H1 (cell line): ENCODE measurements at regions not wholly inside any gene's neighbourhood (a gene's known extent, or its start where the extent isn't known, plus 50 kb on each side); places are given as distances from the start of the nearest gene placed in this dataset.

Experiments
- CTCF ChIA-PET: fragments of 300-600 bp; sonication (Branson Sonifier 250); formaldehyde crosslinking; loops from one replicate; lab custom pipeline; 2021; ENCODE audit not compliant: partially characterized antibody; lab: Charles Lee
- POLR2A ChIA-PET: fragments of 300-600 bp; sonication (Branson Sonifier 250); formaldehyde crosslinking; loops from one replicate; lab custom pipeline; 2021; ENCODE audit warnings: inconsistent platforms; ENCODE audit not compliant: partially characterized antibody; lab: Charles Lee
- DNase-seq, 2 experiments: peaks; one replicate each; pipeline versions ENCODE4 v3.0.0 to v3.0.0-alpha.2; 2010 to 2022; ENCODE audit warnings: low spot score in 2 of 2, low read depth in 1 of 2, mixed read lengths in 1 of 2
- FAIRE-seq: peaks from 2 replicates; lab custom pipeline; 2011; peaks lifted over from hg19 to GRCh38; lab: Jason Lieb, UNC
- H2AFZ ChIP-seq: 2 replicates; pipeline ENCODE4 v1.8.1; 2012; ENCODE audit warnings: low read length, inconsistent platforms
- H2AK5ac ChIP-seq: 2 replicates; pipeline ENCODE4 v1.6.1; 2013; ENCODE audit warnings: low read depth, low read length
- H2BK120ac ChIP-seq: replicated peaks from 2 replicates; pipeline ENCODE3; 2013; ENCODE audit warnings: low read depth, low read length, inconsistent platforms
- H2BK12ac ChIP-seq: 2 replicates; pipeline ENCODE4 v1.6.1; 2013; ENCODE audit warnings: low read depth, low read length
- H2BK15ac ChIP-seq: 2 replicates; pipeline ENCODE4 v1.6.1; 2013; ENCODE audit warnings: low read length
- H2BK20ac ChIP-seq: 2 replicates; pipeline ENCODE4 v1.6.1; 2013; ENCODE audit warnings: low read length
- H2BK5ac ChIP-seq: 2 replicates; pipeline ENCODE4 v1.6.1; 2013; ENCODE audit warnings: low read depth, low read length
- H3K14ac ChIP-seq: 2 replicates; pipeline ENCODE4 v1.6.1; 2013; ENCODE audit warnings: inconsistent platforms; ENCODE audit not compliant: insufficient read length
- H3K18ac ChIP-seq: 2 replicates; pipeline ENCODE4 v1.6.1; 2013; ENCODE audit warnings: low read length; ENCODE audit errors: extremely low read depth
- H3K23ac ChIP-seq: 2 replicates; pipeline ENCODE4 v1.6.1; 2013; ENCODE audit warnings: inconsistent platforms; ENCODE audit not compliant: insufficient read length
- H3K23me2 ChIP-seq: 2 replicates; pipeline ENCODE4 v1.6.1; 2013; ENCODE audit warnings: low read depth, low read length
- H3K27ac ChIP-seq: 2 replicates; pipeline ENCODE4 v1.6.1; 2011; ENCODE audit warnings: low read depth, low read length, inconsistent platforms
- H3K27me3 ChIP-seq, 4 experiments: replicated peaks in 1 of 4; 1 replicate in 1 of 4; 2 replicates in 3 of 4; pipeline versions ENCODE4 v1.6.1 to v1.8.1; 2011 to 2013; ENCODE audit warnings: low read length in 3 of 4, mild to moderate bottlenecking in 3 of 4, inconsistent platforms in 2 of 4, mixed read lengths in 2 of 4, moderate library complexity in 1 of 4; ENCODE audit not compliant: control insufficient read depth in 3 of 4, insufficient read depth in 3 of 4; ENCODE audit errors: extremely low read depth in 1 of 4
- H3K36me3 ChIP-seq, 4 experiments: 2 replicates each; pipeline versions ENCODE4 v1.6.1 to v1.8.1; 2011 to 2013; ENCODE audit warnings: mild to moderate bottlenecking in 4 of 4, low read length in 3 of 4, moderate library complexity in 2 of 4, control low read depth in 1 of 4, inconsistent platforms in 1 of 4; ENCODE audit not compliant: insufficient read depth in 4 of 4, control insufficient read depth in 2 of 4
- H3K4ac ChIP-seq: replicated peaks from 2 replicates; pipeline ENCODE3; 2013; ENCODE audit warnings: low read length, low read depth, mixed read lengths, inconsistent platforms; ENCODE audit not compliant: insufficient read length
- H3K4me1 ChIP-seq, 4 experiments: replicated peaks in 1 of 4; 1 replicate in 1 of 4; 2 replicates in 3 of 4; pipeline versions ENCODE4 v1.6.1 to v1.8.1; 2011 to 2013; ENCODE audit warnings: low read length in 3 of 4, inconsistent platforms in 2 of 4, mixed read lengths in 1 of 4; ENCODE audit not compliant: insufficient read depth in 4 of 4, control insufficient read depth in 3 of 4
- H3K4me2 ChIP-seq, 2 experiments: 2 replicates each; pipeline versions ENCODE4 v1.6.1 to v1.8.1; 2011 to 2013; ENCODE audit warnings: low read depth in 2 of 2, low read length in 2 of 2, control low read depth in 1 of 2, inconsistent platforms in 1 of 2, mild to moderate bottlenecking in 1 of 2; ENCODE audit not compliant: insufficient read depth in 1 of 2
- H3K4me3 ChIP-seq, 4 experiments: fragments of 200-600, 300-600 bp in 1 of 4; sonication (generic), shearing (Covaris generic), sonication (Bioruptor Twin) in 1 of 4; 2 replicates each; pipeline versions ENCODE4 v1.5.1 to v1.8.1; 2011 to 2016; ENCODE audit warnings: low read length in 4 of 4, low read depth in 3 of 4, control low read depth in 2 of 4, inconsistent platforms in 2 of 4, mild to moderate bottlenecking in 2 of 4, mixed read lengths in 1 of 4, moderate library complexity in 1 of 4; ENCODE audit not compliant: insufficient read depth in 2 of 4; ENCODE audit errors: extremely low read depth in 1 of 4
- H3K56ac ChIP-seq: replicated peaks from 2 replicates; pipeline ENCODE3; 2013; ENCODE audit warnings: low read depth, mild to moderate bottlenecking, mixed read lengths, low read length, inconsistent platforms; ENCODE audit not compliant: insufficient read length
- H3K79me1 ChIP-seq: 2 replicates; pipeline ENCODE4 v1.6.1; 2013; ENCODE audit warnings: low read depth, low read length, control low read depth
- H3K79me2 ChIP-seq, 2 experiments: 2 replicates each; pipeline versions ENCODE4 v1.6.1 to v1.8.1; 2012 to 2013; ENCODE audit warnings: low read length in 2 of 2, mild to moderate bottlenecking in 2 of 2, inconsistent platforms in 1 of 2; ENCODE audit not compliant: insufficient read depth in 2 of 2, control insufficient read depth in 1 of 2
- H3K9ac ChIP-seq, 4 experiments: replicated peaks in 1 of 4; 1 replicate in 1 of 4; 2 replicates in 3 of 4; pipeline versions ENCODE4 v1.6.1 to v1.8.1; 2011 to 2013; ENCODE audit warnings: low read depth in 3 of 4, low read length in 3 of 4, control low read depth in 2 of 4, mild to moderate bottlenecking in 2 of 4, moderate library complexity in 2 of 4, inconsistent platforms in 1 of 4; ENCODE audit errors: extremely low read depth in 1 of 4
- H3K9me3 ChIP-seq, 2 experiments: 2 replicates each; pipeline versions ENCODE4 v1.6.1 to v1.8.1; 2012 to 2013; ENCODE audit warnings: mild to moderate bottlenecking in 2 of 2, moderate library complexity in 2 of 2, control low read depth in 1 of 2, inconsistent platforms in 1 of 2, low read depth in 1 of 2, low read length in 1 of 2, mixed read lengths in 1 of 2; ENCODE audit not compliant: insufficient read depth in 2 of 2
- H4K20me1 ChIP-seq, 2 experiments: replicated peaks in 1 of 2; 2 replicates each; pipeline versions ENCODE3 to v1.8.1; 2011 to 2013; ENCODE audit warnings: inconsistent platforms in 2 of 2, low read length in 2 of 2, mild to moderate bottlenecking in 1 of 2; ENCODE audit not compliant: insufficient read depth in 2 of 2, control insufficient read depth in 1 of 2
- H4K5ac ChIP-seq: 2 replicates; pipeline ENCODE4 v1.6.1; 2013; ENCODE audit warnings: low read length, low read depth, mixed read lengths, inconsistent platforms; ENCODE audit not compliant: insufficient read length
- H4K8ac ChIP-seq: 2 replicates; pipeline ENCODE4 v1.8.0; 2013; ENCODE audit warnings: mild to moderate bottlenecking, moderate library complexity, low read length, inconsistent platforms; ENCODE audit not compliant: insufficient read depth; ENCODE audit errors: extremely low read depth
- H4K91ac ChIP-seq: replicated peaks from 2 replicates; pipeline ENCODE3; 2013; ENCODE audit warnings: low read length, mixed read lengths, inconsistent platforms; ENCODE audit not compliant: insufficient read length
- CBX5 ChIP-seq: fragments of 300-800, 300-1000 bp; sonication (generic); IDR thresholded peaks from 2 replicates; pipeline ENCODE4 v1.7.1; 2016; ENCODE audit warnings: antibody characterized with exemption, low read length, low read depth
- CHD1 ChIP-seq: IDR thresholded peaks from 2 replicates; pipeline ENCODE4 v1.6.1; 2012; ENCODE audit warnings: low read depth, low read length, improper control_type of control experiment
- EP300 ChIP-seq, 2 experiments: IDR thresholded peaks; 1 replicate in 1 of 2; 2 replicates in 1 of 2; pipeline ENCODE4 v1.6.1; 2011 to 2012; ENCODE audit warnings: low read depth in 2 of 2, low read length in 2 of 2, mild to moderate bottlenecking in 2 of 2, borderline replicate concordance in 1 of 2, inconsistent platforms in 1 of 2, moderate library complexity in 1 of 2
- EZH2 ChIP-seq: fragments of 200-600 bp; sonication (generic); IDR thresholded peaks from 2 replicates; pipeline ENCODE4 v1.7.1; 2012; ENCODE audit warnings: low read depth, mild to moderate bottlenecking, moderate library complexity, low read length, inconsistent platforms; ENCODE audit not compliant: severe bottlenecking
- SP1 ChIP-seq: IDR thresholded peaks from 2 replicates; pipeline ENCODE4 v1.6.1; 2011; ENCODE audit warnings: low read depth, low read length
- TCF12 ChIP-seq: IDR thresholded peaks from 2 replicates; pipeline ENCODE4 v1.6.1; 2011; ENCODE audit warnings: low read depth, mild to moderate bottlenecking, low read length
- YY1 ChIP-seq: IDR thresholded peaks from 2 replicates; pipeline ENCODE4 v1.6.1; 2011; ENCODE audit warnings: low read depth, mild to moderate bottlenecking, low read length
- WGBS, 2 experiments: shearing (Covaris generic) in 1 of 2; methylation state at CpG; one replicate each; pipeline versions ENCODE4 v1.1.6 to v1.1.7; 2013 to 2015; ENCODE audit warnings: low lambda C conversion rate in 2 of 2, mixed read lengths in 2 of 2, inconsistent platforms in 1 of 2, low coverage in 1 of 2, missing lambda C conversion rate in 1 of 2; ENCODE audit not compliant: insufficient replicate concordance in 2 of 2, insufficient coverage in 1 of 2, insufficient read length in 1 of 2; ENCODE audit errors: extremely low coverage in 1 of 2, missing lambda C conversion rate in 1 of 2; 5-methylcytosine and 5-hydroxymethylcytosine counted together

DNA sequence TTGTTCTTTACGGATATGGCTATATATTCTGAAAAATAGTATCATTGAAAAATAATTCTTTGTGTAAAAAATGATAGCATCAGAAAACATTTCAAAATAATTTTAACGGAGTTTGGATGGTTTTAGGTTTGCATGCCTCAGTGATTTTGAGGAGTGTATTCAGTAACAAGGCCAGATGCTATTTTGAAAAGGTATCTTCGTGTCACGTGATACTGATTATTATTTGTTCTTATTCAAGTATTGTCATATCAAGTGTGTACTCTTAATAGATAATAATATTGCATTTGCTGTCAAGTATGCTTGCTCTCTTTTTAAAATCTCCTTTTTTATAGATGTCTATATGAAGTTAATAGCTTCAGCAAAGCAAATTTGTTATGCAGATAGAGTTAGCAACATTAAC lies 313.1 kb upstream of the PTPRD start:
- Histone ChIP-seq H2BK12ac (no peak overlapping the region), H2AFZ (no peak overlapping the region), H2BK20ac (no peak overlapping the region), H4K20me1 (no peaks in the 10 kb centered on the region), H2AK5ac (no peak overlapping the region), H3K36me3 (no peaks in the 10 kb centered on the region), H3K9ac (no peak overlapping the region), H4K5ac (no peak overlapping the region), H3K79me1 (no peaks in the 10 kb centered on the region), H3K9me3 (no peaks in the 10 kb centered on the region), H3K4me2 (no peak overlapping the region), H3K18ac (no peak overlapping the region), H2BK15ac (no peak overlapping the region), H4K91ac (no peak overlapping the region), H3K4ac (no peak overlapping the region), H3K14ac (no peak overlapping the region), H3K27me3 (no peaks in the 10 kb centered on the region), H4K8ac (no peak overlapping the region), H3K79me2 (no peaks in the 10 kb centered on the region), H3K4me3 (no peak overlapping the region), H3K23me2 (no peaks in the 10 kb centered on the region), H3K4me1 (peaks cover 0 to 8% (median 0%) of the 10 kb centered on the region in 4 experiments; a peak in 1 of 7 replicates), H3K56ac (no peak overlapping the region), H3K23ac (no peak overlapping the region), H2BK120ac (no peak overlapping the region), H3K27ac (no peak overlapping the region), H2BK5ac (no peak overlapping the region)
- CTCF ChIA-PET = no interaction called here
- FAIRE-seq (no peak), DNase-seq (no peak)
- 78% methylated on average over 4 of the region's 4 CpGs; no CpG with 5 or more reads in 1 of the 2 experiments for WGBS, 2 experiments
- POLR2A ChIA-PET = no interaction called here
- TF ChIP-seq SP1 (no peak), CBX5 (no peak), EP300 (IDR thresholded peaks at IDR 0.05; ENCODE audit: borderline replicate concordance in 1 of 2, low read depth in 2 of 2, low read length in 2 of 2) (no peak), TCF12 (no peak), EZH2 (no peak), CHD1 (no peak), YY1 (no peak)
